Astrocyte (in vitro differentiated cells and primary cell): ENCODE measurements at regions not wholly inside any gene's neighbourhood (a gene's known extent, or its start where the extent isn't known, plus 50 kb on each side); places are given as distances from the start of the nearest gene placed in this dataset.
A peak's percentile ranks its signal among the peaks of the same experiment; 100 is the strongest.

ENCODE experiments used
- DNase-seq: peaks from one replicate; pipeline ENCODE4 v3.0.0-alpha.2; 2010; ENCODE audit warnings: low read depth
- FAIRE-seq: peaks from 2 replicates; lab custom pipeline; 2011; peaks lifted over from hg19 to GRCh38; lab: Jason Lieb, UNC
- H2AFZ ChIP-seq: 2 replicates; pipeline ENCODE4 v1.6.0; 2012; ENCODE audit warnings: low read depth, low read length, inconsistent platforms
- H3K27ac ChIP-seq: 2 replicates; pipeline ENCODE4 v1.5.1; 2011; ENCODE audit warnings: low read depth, low read length, inconsistent platforms
- H3K27me3 ChIP-seq: 2 replicates; pipeline ENCODE4 v1.6.0; 2011; ENCODE audit warnings: low read length, inconsistent platforms; ENCODE audit not compliant: insufficient read depth
- H3K36me3 ChIP-seq: 2 replicates; pipeline ENCODE4 v1.5.1; 2011; ENCODE audit warnings: low read length, inconsistent platforms; ENCODE audit not compliant: insufficient read depth
- H3K4me1 ChIP-seq: 2 replicates; pipeline ENCODE4 v1.5.1; 2011; ENCODE audit warnings: low read length, inconsistent platforms; ENCODE audit not compliant: insufficient read depth
- H3K4me2 ChIP-seq: 2 replicates; pipeline ENCODE4 v1.6.0; 2012; ENCODE audit warnings: low read length, inconsistent platforms
- H3K4me3 ChIP-seq: 2 replicates; pipeline ENCODE4 v1.5.1; 2011; ENCODE audit warnings: low read depth, mild to moderate bottlenecking, low read length, inconsistent platforms; ENCODE audit not compliant: insufficient read depth
- H3K79me2 ChIP-seq: 2 replicates; pipeline ENCODE4 v1.6.0; 2012; ENCODE audit warnings: mild to moderate bottlenecking, low read length, inconsistent platforms; ENCODE audit not compliant: insufficient read depth
- H3K9ac ChIP-seq: 2 replicates; pipeline ENCODE4 v1.6.0; 2012; ENCODE audit warnings: mild to moderate bottlenecking, low read length, inconsistent platforms
- H3K9me3 ChIP-seq: 2 replicates; pipeline ENCODE4 v1.5.1; 2012; ENCODE audit warnings: low read depth, mild to moderate bottlenecking, low read length, inconsistent platforms; ENCODE audit not compliant: insufficient read depth
- H4K20me1 ChIP-seq: 2 replicates; pipeline ENCODE4 v1.6.0; 2012; ENCODE audit warnings: low read length, inconsistent platforms; ENCODE audit not compliant: insufficient read depth
- H3K27ac Mint-ChIP-seq: one replicate; pipeline ENCODE4 v1.8.0; 2021; ENCODE audit warnings: mild to moderate bottlenecking, mixed read lengths; ENCODE audit not compliant: unreplicated experiment
- H3K27me3 Mint-ChIP-seq: one replicate; pipeline ENCODE4 v1.8.0; 2021; ENCODE audit warnings: low read depth, mixed read lengths; ENCODE audit not compliant: unreplicated experiment
- H3K36me3 Mint-ChIP-seq: one replicate; pipeline ENCODE4 v1.8.0; 2021; ENCODE audit warnings: low read depth, mixed read lengths; ENCODE audit not compliant: unreplicated experiment
- H3K4me1 Mint-ChIP-seq: one replicate; pipeline ENCODE4 v1.8.0; 2021; ENCODE audit warnings: low read depth, mixed read lengths; ENCODE audit not compliant: unreplicated experiment
- H3K4me3 Mint-ChIP-seq: one replicate; pipeline ENCODE4 v1.8.0; 2021; ENCODE audit warnings: mild to moderate bottlenecking, moderate library complexity, mixed read lengths; ENCODE audit not compliant: unreplicated experiment
- H3K9me3 Mint-ChIP-seq: one replicate; pipeline ENCODE4 v1.8.0; 2021; ENCODE audit warnings: mild to moderate bottlenecking, mixed read lengths; ENCODE audit not compliant: unreplicated experiment
- EZH2 ChIP-seq: IDR thresholded peaks from 2 replicates; pipeline ENCODE4 v1.6.1; 2012; ENCODE audit warnings: mild to moderate bottlenecking, low read length, inconsistent platforms; ENCODE audit not compliant: insufficient read depth
- TF ChIP-seq, protein P1 (sequence below): IDR thresholded peaks from 2 replicates; pipeline ENCODE4 v1.5.1; 2011; ENCODE audit warnings: low read depth, mild to moderate bottlenecking, inconsistent platforms, low read length, moderate library complexity; ENCODE audit not compliant: insufficient read depth

DNA sequence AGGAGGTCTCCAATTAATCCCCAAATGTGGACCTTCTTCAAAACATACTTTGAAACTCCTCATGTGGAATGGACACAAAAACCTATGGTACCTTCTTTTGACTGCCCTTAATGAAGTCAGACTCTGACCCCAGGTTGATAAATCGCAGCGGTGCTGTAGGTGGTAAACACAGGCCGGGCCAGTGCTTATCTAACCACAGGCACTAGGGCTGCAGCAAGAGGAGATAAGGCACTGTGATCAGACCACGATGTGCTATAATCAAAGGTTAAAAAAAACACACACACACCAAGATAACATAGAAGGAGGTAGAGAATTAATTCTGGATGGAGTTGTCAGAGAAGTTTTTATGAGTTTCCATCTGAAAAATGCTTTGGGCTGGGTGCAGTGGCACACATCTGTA lies 52.3 kb upstream of the SIPA1L2 start:
- no peaks in the 10 kb centered on the region for H4K20me1 ChIP-seq
- peaks cover 16% of the 10 kb centered on the region for H3K27me3 Mint-ChIP-seq
- H3K27ac ChIP-seq, result no peak overlapping the region
- H3K27ac Mint-ChIP-seq, result no peak overlapping the region
- H3K4me1 ChIP-seq, result peaks cover 5% of the 10 kb centered on the region
- H3K9ac ChIP-seq, result no peak overlapping the region
- DNase-seq, result peak; percentile 62
- H3K9me3 Mint-ChIP-seq, result no peaks in the 10 kb centered on the region
- no peak overlapping the region for H3K4me2 ChIP-seq
- peaks cover 7% of the 10 kb centered on the region for H3K4me1 Mint-ChIP-seq
- no peaks in the 10 kb centered on the region for H3K36me3 Mint-ChIP-seq
- H3K27me3 ChIP-seq, result peaks cover under 1% of the 10 kb centered on the region
- H3K79me2 ChIP-seq, result no peaks in the 10 kb centered on the region
- H3K36me3 ChIP-seq, result no peaks in the 10 kb centered on the region
- no peak overlapping the region for H3K4me3 Mint-ChIP-seq
- FAIRE-seq, result no peak
- H3K4me3 ChIP-seq, result no peak overlapping the region
- TF ChIP-seq, protein P1, sequence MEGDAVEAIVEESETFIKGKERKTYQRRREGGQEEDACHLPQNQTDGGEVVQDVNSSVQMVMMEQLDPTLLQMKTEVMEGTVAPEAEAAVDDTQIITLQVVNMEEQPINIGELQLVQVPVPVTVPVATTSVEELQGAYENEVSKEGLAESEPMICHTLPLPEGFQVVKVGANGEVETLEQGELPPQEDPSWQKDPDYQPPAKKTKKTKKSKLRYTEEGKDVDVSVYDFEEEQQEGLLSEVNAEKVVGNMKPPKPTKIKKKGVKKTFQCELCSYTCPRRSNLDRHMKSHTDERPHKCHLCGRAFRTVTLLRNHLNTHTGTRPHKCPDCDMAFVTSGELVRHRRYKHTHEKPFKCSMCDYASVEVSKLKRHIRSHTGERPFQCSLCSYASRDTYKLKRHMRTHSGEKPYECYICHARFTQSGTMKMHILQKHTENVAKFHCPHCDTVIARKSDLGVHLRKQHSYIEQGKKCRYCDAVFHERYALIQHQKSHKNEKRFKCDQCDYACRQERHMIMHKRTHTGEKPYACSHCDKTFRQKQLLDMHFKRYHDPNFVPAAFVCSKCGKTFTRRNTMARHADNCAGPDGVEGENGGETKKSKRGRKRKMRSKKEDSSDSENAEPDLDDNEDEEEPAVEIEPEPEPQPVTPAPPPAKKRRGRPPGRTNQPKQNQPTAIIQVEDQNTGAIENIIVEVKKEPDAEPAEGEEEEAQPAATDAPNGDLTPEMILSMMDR, result no peak
- no peak for TF ChIP-seq EZH2
- peaks cover 3% of the 10 kb centered on the region for H3K9me3 ChIP-seq
- no peak overlapping the region for H2AFZ ChIP-seq

DNA sequence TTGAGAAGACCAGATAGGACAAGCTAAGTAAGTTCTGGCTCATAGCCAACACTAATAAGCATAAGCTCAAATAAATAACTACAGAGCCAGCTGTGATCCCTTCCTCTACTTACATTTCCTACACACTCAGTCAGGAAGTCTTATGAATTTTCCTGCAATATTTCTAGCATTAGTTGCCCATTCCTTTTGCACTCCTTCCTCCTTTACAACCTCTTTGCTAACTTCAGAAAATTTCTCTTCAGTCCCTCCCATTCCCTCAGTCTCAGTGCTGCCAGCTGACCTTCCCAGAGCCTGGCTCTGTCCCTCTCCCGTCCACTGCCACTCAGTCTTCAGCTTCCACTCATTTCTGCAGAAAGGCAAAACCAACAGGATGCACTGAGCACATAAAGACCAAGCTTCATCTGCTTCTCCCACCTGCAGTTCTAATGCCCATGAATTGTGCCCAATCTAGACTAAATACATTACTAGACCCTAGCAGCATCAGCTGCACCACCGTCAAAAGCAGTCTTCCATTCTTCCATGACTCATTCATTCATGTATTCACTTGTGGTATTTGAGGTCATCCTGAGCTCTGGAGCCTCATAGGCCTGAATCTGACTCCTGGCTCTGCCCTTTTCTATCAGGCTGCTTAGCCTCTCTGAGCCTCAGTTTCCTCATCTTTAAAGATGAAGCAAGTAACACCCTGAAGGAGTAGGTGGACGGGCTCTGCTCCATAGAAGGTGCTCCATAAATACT lies 54.6 kb upstream of the SIPA1L2 start:
- Histone ChIP-seq H3K36me3 (no peaks in the 10 kb centered on the region), H3K4me3 (no peak overlapping the region), H4K20me1 (no peaks in the 10 kb centered on the region), H3K27me3 (no peaks in the 10 kb centered on the region), H3K27ac (no peak overlapping the region), H3K4me1 (peaks cover 5% of the 10 kb centered on the region), H3K9ac (no peak overlapping the region), H3K4me2 (no peak overlapping the region), H3K79me2 (no peaks in the 10 kb centered on the region), H3K9me3 (peaks cover 3% of the 10 kb centered on the region), H2AFZ (no peak overlapping the region)
- no peaks in the 10 kb centered on the region for H3K36me3 Mint-ChIP-seq
- H3K4me3 Mint-ChIP-seq, result no peak overlapping the region
- DNase-seq, result peak; percentile 71
- FAIRE-seq, result no peak
- H3K27me3 Mint-ChIP-seq, result peaks cover 12% of the 10 kb centered on the region
- H3K9me3 Mint-ChIP-seq, result peaks cover 2% of the 10 kb centered on the region
- TF ChIP-seq, protein P1, result no peak
- no peak for TF ChIP-seq EZH2
- peak overlapping the region; percentile 6 for H3K27ac Mint-ChIP-seq
- H3K4me1 Mint-ChIP-seq, result peaks cover 7% of the 10 kb centered on the region

DNA sequence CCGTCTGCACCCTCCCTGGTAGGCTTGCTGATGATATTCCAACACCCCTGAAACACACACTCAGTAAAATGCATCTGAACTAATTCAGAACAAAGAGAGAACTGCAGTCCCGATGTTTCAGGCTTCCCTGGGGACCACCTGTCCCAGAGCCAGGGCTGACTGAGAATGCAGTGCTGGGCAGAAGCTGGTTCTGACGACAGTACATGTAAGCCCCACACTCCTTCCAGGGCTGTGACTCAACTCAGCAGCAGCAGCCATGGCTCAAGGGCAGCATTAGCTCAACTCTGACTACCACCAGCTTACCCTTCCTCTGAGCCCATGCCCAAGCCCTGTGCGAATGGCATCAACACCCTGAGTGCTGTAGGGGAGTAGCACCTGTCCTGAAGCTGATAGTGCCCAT lies 56.4 kb upstream of the SIPA1L2 start:
- Mint-ChIP-seq H3K4me1 (peaks cover 7% of the 10 kb centered on the region), H3K27me3 (peaks cover 12% of the 10 kb centered on the region), H3K27ac (no peak overlapping the region), H3K4me3 (no peak overlapping the region), H3K36me3 (no peaks in the 10 kb centered on the region), H3K9me3 (peaks cover 2% of the 10 kb centered on the region)
- Histone ChIP-seq H2AFZ (no peak overlapping the region), H3K4me3 (no peak overlapping the region), H3K9me3 (no peaks in the 10 kb centered on the region), H4K20me1 (no peaks in the 10 kb centered on the region), H3K27ac (no peak overlapping the region), H3K4me1 (peaks cover 5% of the 10 kb centered on the region), H3K4me2 (no peak overlapping the region), H3K79me2 (no peaks in the 10 kb centered on the region), H3K27me3 (peaks cover 2% of the 10 kb centered on the region), H3K36me3 (no peaks in the 10 kb centered on the region), H3K9ac (no peak overlapping the region)
- DNase-seq (no peak), FAIRE-seq (no peak)
- no peak for TF ChIP-seq EZH2
